MM.1S (cell line): ENCODE measurements at regions not wholly inside any gene's neighbourhood (a gene's known extent, or its start where the extent isn't known, plus 50 kb on each side); places are given as distances from the start of the nearest gene placed in this dataset.

Experiments used
- CTCF ChIP-seq: fragments of 300-600 bp; sonication (generic); IDR thresholded peaks from 2 replicates; pipeline ENCODE4 v1.5.1; 2016; ENCODE audit warnings: antibody characterized with exemption, low read length, mixed read lengths
- EZH2 ChIP-seq: fragments of 300-600 bp; sonication (generic); optimal IDR thresholded peaks from 2 replicates; pipeline ENCODE3; 2017; ENCODE audit warnings: low read depth, mild to moderate bottlenecking, antibody characterized with exemption, low read length, mixed read lengths
- EZH2phosphoT487 ChIP-seq: fragments of 300-600 bp; sonication (generic); IDR thresholded peaks from 2 replicates; pipeline ENCODE4 v1.6.1; 2018; ENCODE audit warnings: antibody characterized with exemption, low read length

GRCh38 chr7:125010540-125010939, 80.9 kb upstream of the POT1 start:
- TF ChIP-seq EZH2 (no peak), CTCF (no peak), EZH2phosphoT487 (no peak)
